T-helper 2 cell treated with Interferon-gamma antibody and Interleukin-4, amounts not matched to agents 5 μg/mL and 100 μg/mL, for 36 hours (primary cell): ENCODE measurements at regions not wholly inside any gene's neighbourhood (a gene's known extent, or its start where the extent isn't known, plus 50 kb on each side); places are given as distances from the start of the nearest gene placed in this dataset.

Source experiments
- DNase-seq: peaks from one replicate; pipeline ENCODE4 v3.0.0; 2021; ENCODE audit warnings: low spot score
- H3K27ac Mint-ChIP-seq: one replicate; pipeline ENCODE4 v1.8.0; 2021; ENCODE audit warnings: mild to moderate bottlenecking, mixed read lengths
- H3K27me3 Mint-ChIP-seq: one replicate; pipeline ENCODE4 v1.8.0; 2021; ENCODE audit warnings: low read depth, mixed read lengths
- H3K36me3 Mint-ChIP-seq: one replicate; pipeline ENCODE4 v1.8.0; 2021; ENCODE audit warnings: low read depth, mixed read lengths
- H3K4me1 Mint-ChIP-seq: one replicate; pipeline ENCODE4 v1.8.0; 2021; ENCODE audit warnings: low read depth, mixed read lengths
- H3K4me3 Mint-ChIP-seq: one replicate; pipeline ENCODE4 v1.8.0; 2022; ENCODE audit warnings: mild to moderate bottlenecking, moderate library complexity, mixed read lengths
- H3K9me3 Mint-ChIP-seq: one replicate; pipeline ENCODE4 v1.8.0; 2021; ENCODE audit warnings: mixed read lengths

- Mint-ChIP-seq H3K4me3 (no peak overlapping the region), H3K36me3 (no peaks in the 10 kb centered on the region), H3K27ac (no peak overlapping the region), H3K4me1 (no peaks in the 10 kb centered on the region), H3K9me3 (no peaks in the 10 kb centered on the region), H3K27me3 (no peaks in the 10 kb centered on the region)
- no peak for DNase-seq
Observed at GRCh38 chr13:79096099-79096498, 310.0 kb downstream of the RBM26 start.

GRCh38 chr13:79090552-79091124, 315.4 kb downstream of the RBM26 start:
- no peak for DNase-seq
- H3K27me3 Mint-ChIP-seq, result peaks cover 3% of the 10 kb centered on the region

GRCh38 chr13:79084802-79085424, 321.1 kb downstream of the RBM26 start:
- peaks cover 2% of the 10 kb centered on the region for H3K4me1 Mint-ChIP-seq
- H3K9me3 Mint-ChIP-seq, result no peaks in the 10 kb centered on the region

More at GRCh38 chr13:79090552-79091124, 315.4 kb downstream of the RBM26 start:
- H3K9me3 Mint-ChIP-seq, result no peaks in the 10 kb centered on the region
- no peaks in the 10 kb centered on the region for H3K36me3 Mint-ChIP-seq
- H3K27ac Mint-ChIP-seq, result no peak overlapping the region
- no peaks in the 10 kb centered on the region for H3K4me1 Mint-ChIP-seq
- no peak overlapping the region for H3K4me3 Mint-ChIP-seq

GRCh38 chr13:79081942-79082341, 324.1 kb downstream of the RBM26 start:
- H3K27ac Mint-ChIP-seq, result no peak overlapping the region
- H3K9me3 Mint-ChIP-seq, result no peaks in the 10 kb centered on the region
- peaks cover 2% of the 10 kb centered on the region for H3K27me3 Mint-ChIP-seq
- no peak overlapping the region for H3K4me3 Mint-ChIP-seq
- H3K36me3 Mint-ChIP-seq, result no peaks in the 10 kb centered on the region
- peaks cover 7% of the 10 kb centered on the region for H3K4me1 Mint-ChIP-seq
- DNase-seq, result no peak

More at GRCh38 chr13:79084802-79085424, 321.1 kb downstream of the RBM26 start:
- Mint-ChIP-seq H3K27ac (no peak overlapping the region), H3K4me3 (no peak overlapping the region), H3K27me3 (peaks cover 3% of the 10 kb centered on the region), H3K36me3 (no peaks in the 10 kb centered on the region)
- DNase-seq, result no peak

- Mint-ChIP-seq H3K27me3 (peaks cover 2% of the 10 kb centered on the region), H3K4me1 (peaks cover 7% of the 10 kb centered on the region), H3K27ac (no peak overlapping the region), H3K36me3 (no peaks in the 10 kb centered on the region), H3K9me3 (no peaks in the 10 kb centered on the region), H3K4me3 (no peak overlapping the region)
- DNase-seq, result no peak
Observed at GRCh38 chr13:79079351-79079839, 326.7 kb downstream of the RBM26 start.

GRCh38 chr13:79075703-79076102, 330.4 kb downstream of the RBM26 start:
- Mint-ChIP-seq H3K36me3 (no peaks in the 10 kb centered on the region), H3K4me3 (no peak overlapping the region), H3K27ac (no peak overlapping the region), H3K4me1 (peaks cover 5% of the 10 kb centered on the region), H3K27me3 (peaks cover 7% of the 10 kb centered on the region), H3K9me3 (no peaks in the 10 kb centered on the region)
- DNase-seq, result no peak

GRCh38 chr13:79070343-79070974, 335.6 kb downstream of the RBM26 start:
- H3K4me1 Mint-ChIP-seq, result no peaks in the 10 kb centered on the region
- no peak overlapping the region for H3K27ac Mint-ChIP-seq
- peaks cover 18% of the 10 kb centered on the region for H3K27me3 Mint-ChIP-seq
- no peaks in the 10 kb centered on the region for H3K9me3 Mint-ChIP-seq
- no peak for DNase-seq
- H3K36me3 Mint-ChIP-seq, result no peaks in the 10 kb centered on the region
- no peak overlapping the region for H3K4me3 Mint-ChIP-seq

- Mint-ChIP-seq H3K27ac (no peak overlapping the region), H3K36me3 (no peaks in the 10 kb centered on the region), H3K27me3 (no peaks in the 10 kb centered on the region), H3K4me3 (no peak overlapping the region), H3K9me3 (no peaks in the 10 kb centered on the region), H3K4me1 (no peaks in the 10 kb centered on the region)
- no peak for DNase-seq
Observed at GRCh38 chr13:79062291-79062690, 343.8 kb downstream of the RBM26 start.

GRCh38 chr13:79060216-79060615, 345.8 kb downstream of the RBM26 start:
- H3K36me3 Mint-ChIP-seq, result no peaks in the 10 kb centered on the region
- no peaks in the 10 kb centered on the region for H3K9me3 Mint-ChIP-seq
- H3K4me1 Mint-ChIP-seq, result no peaks in the 10 kb centered on the region
- H3K27me3 Mint-ChIP-seq, result no peaks in the 10 kb centered on the region
- H3K4me3 Mint-ChIP-seq, result no peak overlapping the region
- no peak for DNase-seq
- H3K27ac Mint-ChIP-seq, result no peak overlapping the region

- Mint-ChIP-seq H3K27ac (no peak overlapping the region), H3K4me3 (no peak overlapping the region), H3K4me1 (no peaks in the 10 kb centered on the region), H3K9me3 (no peaks in the 10 kb centered on the region), H3K27me3 (no peaks in the 10 kb centered on the region), H3K36me3 (no peaks in the 10 kb centered on the region)
- no peak for DNase-seq
Observed at GRCh38 chr13:79056706-79057105, 349.3 kb downstream of the RBM26 start.

GRCh38 chr13:79051472-79051871, 354.6 kb downstream of the RBM26 start:
- H3K4me3 Mint-ChIP-seq, result no peak overlapping the region
- H3K4me1 Mint-ChIP-seq, result no peaks in the 10 kb centered on the region
- no peaks in the 10 kb centered on the region for H3K27me3 Mint-ChIP-seq
- no peak for DNase-seq
- H3K36me3 Mint-ChIP-seq, result no peaks in the 10 kb centered on the region
- no peaks in the 10 kb centered on the region for H3K9me3 Mint-ChIP-seq
- H3K27ac Mint-ChIP-seq, result no peak overlapping the region

GRCh38 chr13:79044415-79044814, 361.6 kb downstream of the RBM26 start:
- H3K4me3 Mint-ChIP-seq, result no peak overlapping the region
- no peak for DNase-seq
- no peaks in the 10 kb centered on the region for H3K36me3 Mint-ChIP-seq
- H3K27ac Mint-ChIP-seq, result no peak overlapping the region
- no peaks in the 10 kb centered on the region for H3K9me3 Mint-ChIP-seq
- no peaks in the 10 kb centered on the region for H3K4me1 Mint-ChIP-seq
- H3K27me3 Mint-ChIP-seq, result no peaks in the 10 kb centered on the region

GRCh38 chr13:79043208-79043607, 362.8 kb downstream of the RBM26 start:
- no peaks in the 10 kb centered on the region for H3K27me3 Mint-ChIP-seq
- DNase-seq, result no peak
- H3K27ac Mint-ChIP-seq, result no peak overlapping the region
- H3K4me1 Mint-ChIP-seq, result no peaks in the 10 kb centered on the region
- H3K9me3 Mint-ChIP-seq, result no peaks in the 10 kb centered on the region
- H3K36me3 Mint-ChIP-seq, result no peaks in the 10 kb centered on the region
- no peak overlapping the region for H3K4me3 Mint-ChIP-seq

GRCh38 chr13:79037197-79037596, 368.9 kb downstream of the RBM26 start:
- Mint-ChIP-seq H3K4me1 (no peaks in the 10 kb centered on the region), H3K4me3 (no peak overlapping the region), H3K9me3 (no peaks in the 10 kb centered on the region), H3K27me3 (no peaks in the 10 kb centered on the region), H3K27ac (no peak overlapping the region), H3K36me3 (no peaks in the 10 kb centered on the region)
- no peak for DNase-seq
